Stimulated activated CD4-positive, alpha-beta T cell treated with anti-CD3 and anti-CD28 coated beads, Interleukin-15, amount 100 ng/mL, for 1 hour (primary cell): ENCODE measurements at regions not wholly inside any gene's neighbourhood (a gene's known extent, or its start where the extent isn't known, plus 50 kb on each side); places are given as distances from the start of the nearest gene placed in this dataset.

Source experiments
- DNase-seq, 2 donors: peaks; one replicate each; pipeline ENCODE4 v3.0.0-alpha.2; 2020; ENCODE audit warnings: low read depth in 1 of 2, low spot score in 1 of 2

DNA sequence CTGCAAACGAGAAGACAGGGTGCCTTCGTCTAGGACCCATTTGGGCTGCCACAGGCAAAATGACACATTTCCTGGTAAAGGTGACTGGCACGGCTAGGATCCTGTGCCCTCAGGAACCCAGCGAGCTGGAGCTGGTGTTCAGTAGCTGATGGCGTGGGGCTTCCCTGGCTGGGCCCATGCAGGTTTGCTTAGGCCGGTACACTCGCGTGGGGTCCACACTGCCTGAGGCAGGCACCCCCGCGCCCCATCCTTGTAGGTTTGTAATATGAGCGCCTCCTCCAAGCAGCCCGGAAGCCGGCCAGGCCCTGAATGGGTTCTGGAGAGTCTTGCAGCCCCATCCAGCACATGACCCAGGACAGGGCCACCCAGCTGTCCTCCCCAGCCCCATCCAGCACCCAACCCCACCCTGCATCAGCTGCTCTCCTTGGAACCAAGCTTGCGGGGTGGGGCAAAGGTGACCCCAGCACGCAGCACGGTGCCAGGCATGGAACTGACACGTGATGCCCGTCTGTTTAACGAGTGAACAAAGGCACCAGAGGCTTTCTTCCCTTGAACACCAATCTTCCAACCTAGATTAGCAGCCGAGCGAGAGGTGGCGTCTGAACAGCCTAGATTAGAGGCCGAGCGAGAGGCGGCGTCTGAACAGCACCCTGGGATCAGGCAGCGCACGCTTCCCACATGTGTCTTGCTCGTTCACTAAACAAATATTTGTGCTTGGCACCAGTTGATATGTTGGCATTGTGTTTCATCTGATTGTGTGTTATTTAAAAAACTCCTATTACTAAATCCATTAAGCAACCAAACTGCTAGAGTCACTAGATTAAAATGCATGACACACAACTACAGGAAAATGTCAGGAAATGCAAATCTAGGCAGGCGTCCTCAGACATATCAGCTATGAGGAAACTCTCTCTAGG, 112.1 kb downstream of the DLL1 start:
- DNase-seq, result no peak

- no peak for DNase-seq
Measured at GRCh38 chr6:170177772-170178560, 112.9 kb downstream of the DLL1 start.

DNA sequence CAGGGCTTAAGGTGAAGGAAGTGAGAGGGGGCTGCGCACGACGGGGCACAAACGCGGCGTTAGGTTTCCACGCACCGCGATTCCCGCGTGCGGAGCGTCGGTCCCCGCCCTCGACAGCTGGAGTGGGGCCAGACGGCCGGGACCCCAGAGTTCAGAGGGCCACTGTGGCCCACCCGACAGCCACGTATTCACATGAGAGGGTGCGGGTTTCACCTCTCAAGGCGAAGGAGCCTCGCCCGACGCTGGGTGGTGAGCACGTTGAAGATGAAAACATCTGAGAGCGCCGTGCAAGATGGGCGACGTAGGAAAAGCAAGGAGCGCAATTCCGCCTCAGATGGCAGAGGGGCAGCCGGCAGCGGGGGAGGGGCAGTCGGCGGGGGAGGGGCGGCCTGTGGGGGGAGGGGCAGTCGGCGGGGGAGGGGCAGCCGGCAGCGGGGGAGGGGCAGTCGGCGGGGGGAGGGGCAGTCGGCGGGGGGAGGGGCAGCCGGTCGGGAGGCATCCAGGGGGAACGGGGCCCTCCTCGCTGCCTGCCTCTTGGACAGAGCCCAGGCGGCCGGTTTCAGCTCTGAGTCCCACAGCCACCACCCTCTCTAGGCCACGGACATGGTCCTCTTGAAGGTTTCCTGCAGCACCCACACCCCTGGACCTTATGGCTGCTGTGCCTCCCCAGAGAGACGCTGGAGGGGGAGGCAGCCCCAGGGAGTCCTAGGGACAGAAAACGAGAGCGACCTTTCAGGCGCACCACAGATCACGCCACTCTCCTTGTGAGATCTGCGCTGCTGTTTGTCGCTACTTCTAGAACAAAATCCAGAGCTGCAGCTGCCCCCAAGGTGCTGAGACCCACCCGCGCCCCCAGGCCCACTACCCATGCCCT, 113.7 kb downstream of the DLL1 start:
- DNase-seq, result no peak

- no peak for DNase-seq
Measured at GRCh38 chr6:170176136-170176897, 114.6 kb downstream of the DLL1 start.

GRCh38 chr6:170175644-170176135, 115.2 kb downstream of the DLL1 start:
- no peak for DNase-seq

- DNase-seq, result no peak
Measured at GRCh38 chr6:170174771-170175643, 115.9 kb downstream of the DLL1 start.

DNA sequence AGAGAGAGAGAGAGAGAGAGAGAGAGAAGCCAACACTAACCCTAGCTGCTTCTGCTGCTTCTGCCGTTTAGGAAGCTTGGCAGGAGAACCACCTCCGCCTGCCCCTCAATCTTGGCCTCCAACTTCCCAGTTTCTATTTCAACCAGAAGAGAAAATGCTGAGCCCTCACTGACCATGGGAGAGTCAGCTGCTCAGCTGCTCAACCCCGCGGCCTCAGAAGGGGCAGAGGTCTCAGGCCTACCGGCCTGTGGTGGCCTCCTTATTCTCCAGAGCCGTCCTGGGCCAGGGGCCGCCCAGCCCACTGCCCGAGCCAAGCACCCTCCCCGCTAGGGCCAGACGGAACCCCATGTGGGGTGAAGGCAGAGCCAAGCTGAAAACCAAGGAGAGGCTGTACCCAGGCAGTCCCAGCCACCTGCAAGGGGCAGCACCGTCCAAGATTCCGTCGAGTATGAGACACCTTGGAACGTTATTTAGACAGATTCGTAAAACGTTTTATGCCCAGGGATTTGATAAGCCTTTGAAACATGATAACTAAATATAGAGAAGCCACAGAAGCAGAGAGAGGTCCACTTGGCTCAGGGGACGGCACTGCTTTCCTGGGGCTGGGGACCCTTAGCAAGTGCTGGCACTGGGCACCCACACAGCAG, 116.6 kb downstream of the DLL1 start:
- DNase-seq, result no peak

GRCh38 chr6:170173335-170173881, 117.5 kb downstream of the DLL1 start:
- DNase-seq, result no peak

DNA sequence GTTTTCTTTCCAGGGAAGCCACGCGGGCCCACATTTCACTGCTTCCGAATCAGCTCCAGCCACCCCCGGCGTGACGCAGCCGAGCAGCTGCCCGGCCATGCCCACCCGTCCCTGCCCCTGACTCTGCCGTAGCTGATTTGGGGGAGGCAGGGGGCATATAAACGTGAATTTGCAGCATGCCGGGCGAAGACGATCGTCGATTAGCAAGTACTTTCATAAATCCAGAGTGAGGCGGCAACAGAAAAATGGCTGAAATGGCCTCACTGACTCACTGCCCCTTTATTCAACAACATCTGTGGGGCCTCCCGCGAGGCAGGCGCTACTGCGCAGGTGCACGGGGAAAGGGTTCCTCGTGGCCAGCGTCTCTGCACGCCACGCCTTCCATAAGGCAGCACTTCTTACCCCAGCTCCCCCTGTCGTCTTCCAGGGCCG, 118.0 kb downstream of the DLL1 start:
- DNase-seq, result no peak

GRCh38 chr6:170172392-170172791, 118.5 kb downstream of the DLL1 start:
- no peak for DNase-seq

DNA sequence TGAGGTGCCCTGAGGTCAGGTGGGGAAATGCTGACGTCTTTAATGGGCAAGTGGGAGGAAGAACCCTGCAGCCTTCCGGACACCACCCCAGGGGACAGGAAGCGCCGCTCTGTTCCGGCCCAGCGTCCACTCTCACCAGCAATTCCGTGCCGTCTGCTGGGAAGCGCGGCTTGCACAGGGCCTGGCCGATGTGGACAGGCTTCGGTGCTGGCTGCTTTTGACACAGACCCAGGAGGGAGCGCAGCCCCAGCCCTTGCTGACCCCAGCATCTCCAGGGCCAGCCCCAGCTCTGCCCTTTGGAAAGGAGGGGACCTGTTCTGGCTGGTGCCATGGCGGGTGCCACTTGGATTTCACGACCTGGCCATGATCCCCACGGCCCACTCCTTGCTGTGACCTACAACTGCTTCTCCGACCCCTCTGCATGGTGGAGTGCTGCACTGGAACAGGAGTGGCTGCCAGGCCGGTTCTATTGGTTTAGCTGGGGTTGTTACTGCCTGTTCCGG, 123.2 kb downstream of the DLL1 start:
- DNase-seq, result no peak

- no peak for DNase-seq
Measured at GRCh38 chr6:170166511-170167122, 124.3 kb downstream of the DLL1 start.

DNA sequence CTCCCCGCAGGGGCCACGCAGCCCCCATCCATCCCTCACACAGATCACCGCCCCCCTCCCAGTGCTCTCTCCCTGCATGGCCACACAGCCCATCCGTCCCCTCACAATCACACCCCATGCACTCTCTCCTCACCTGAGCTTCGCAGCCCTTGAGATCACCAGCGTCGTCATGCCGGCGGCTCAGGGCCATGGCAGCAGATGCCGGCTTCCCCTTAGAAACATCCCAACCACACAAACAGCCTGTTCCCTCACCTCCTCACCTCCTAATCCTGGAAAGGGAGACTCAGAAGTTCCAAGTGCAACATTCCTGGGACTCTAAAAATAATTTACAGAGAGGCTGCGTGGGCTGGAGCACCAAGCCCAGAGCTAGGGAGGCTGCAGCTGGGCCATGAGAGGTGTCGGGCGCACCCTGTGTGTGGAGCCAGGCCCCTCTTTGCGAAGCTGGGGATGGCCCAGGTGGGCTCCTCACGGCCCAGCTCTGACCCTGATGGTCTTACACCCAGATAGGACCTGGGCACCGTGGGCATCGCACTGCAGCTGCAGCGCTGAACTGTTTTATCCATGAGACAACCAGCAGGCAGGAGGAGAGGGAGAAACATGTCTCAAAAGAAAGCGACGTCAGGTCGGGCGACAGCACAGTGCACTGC, 125.3 kb downstream of the DLL1 start:
- no peak for DNase-seq

GRCh38 chr6:170165085-170165470, 125.8 kb downstream of the DLL1 start:
- no peak for DNase-seq

DNA sequence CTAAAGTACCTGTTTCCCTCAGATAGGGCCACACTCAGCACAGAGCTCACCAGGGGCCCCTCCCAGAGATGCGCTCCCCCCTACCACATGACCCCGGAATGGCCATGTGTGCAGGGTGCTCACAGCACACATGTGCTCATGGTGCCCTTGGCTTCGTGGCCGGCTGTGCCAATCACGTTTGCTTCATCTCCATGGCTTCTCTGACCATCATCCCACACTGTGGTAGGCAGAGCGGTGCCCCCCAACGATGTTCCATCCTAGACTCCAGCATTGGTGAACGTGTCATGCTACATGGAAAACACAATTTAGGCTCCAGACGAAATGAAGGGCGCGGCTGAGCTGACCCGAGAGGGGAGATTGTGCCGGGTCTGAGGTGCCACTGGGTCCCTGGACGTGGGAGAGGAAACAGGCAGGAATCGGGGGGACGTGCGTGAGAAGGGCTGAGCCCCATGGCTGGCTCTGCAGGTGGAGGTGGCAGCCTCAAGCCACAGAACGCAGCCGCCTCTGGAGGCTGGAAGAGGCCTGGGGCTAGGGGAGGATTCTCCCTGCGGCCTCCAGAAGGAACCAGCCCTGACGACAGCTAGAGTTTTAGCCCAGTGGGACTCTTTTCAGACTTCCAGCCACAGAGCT, 126.5 kb downstream of the DLL1 start:
- DNase-seq, result no peak

DNA sequence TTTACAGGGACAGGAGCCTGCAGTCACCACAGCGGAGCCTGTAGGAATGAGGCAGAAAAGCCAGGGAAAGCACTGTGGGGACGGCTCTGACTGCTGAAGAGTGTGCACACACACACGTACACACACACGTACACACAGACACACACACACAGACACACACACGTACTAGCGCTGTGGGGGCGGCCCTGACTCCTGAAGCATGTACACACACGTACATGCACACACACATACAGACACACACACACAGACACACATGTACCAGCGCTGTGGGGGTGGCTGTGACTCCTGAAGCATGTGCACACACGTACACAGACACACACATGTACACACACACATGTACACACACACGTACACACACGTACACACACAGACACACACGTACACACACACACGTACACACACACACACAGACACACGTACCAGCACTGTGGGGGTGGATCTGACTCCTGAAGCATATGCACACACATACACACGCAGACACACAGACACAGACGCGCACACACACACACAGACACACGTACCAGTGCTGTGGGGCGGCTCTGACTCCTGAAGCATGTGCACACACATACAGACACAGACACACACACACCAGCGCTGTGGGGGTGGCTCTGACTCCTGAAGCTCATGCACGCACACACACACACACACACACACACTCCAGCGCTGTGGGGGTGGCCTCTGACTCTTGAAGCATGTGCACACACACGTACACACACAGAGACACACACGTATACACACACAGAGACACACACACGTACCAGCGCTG, 127.3 kb downstream of the DLL1 start:
- no peak for DNase-seq
